ENCODE measurements at regions not wholly inside any gene's neighbourhood (a gene's known extent, or its start where the extent isn't known, plus 50 kb on each side); places are given as distances from the start of the nearest gene placed in this dataset.

GRCh38 chr4:185965426-185966384 lies 103.3 kb upstream of the TLR3 start:
- H3K4me1 ChIP-seq (ENCODE audit: control insufficient read depth, extremely low read depth, insufficient read depth, low read length) = no peaks in the 10 kb centered on the region
- no peaks in the 10 kb centered on the region for H3K36me3 ChIP-seq (ENCODE audit: control insufficient read depth, insufficient read depth, low read length)
- no peaks in the 10 kb centered on the region for H4K20me1 ChIP-seq (ENCODE audit: control insufficient read depth, extremely low read depth, insufficient read depth, low read length)
- H3K9ac ChIP-seq (ENCODE audit: insufficient read depth, low read length) = no peak overlapping the region
- H2AFZ ChIP-seq (ENCODE audit: low read length) = no peak overlapping the region
- no peak overlapping the region for H3K4me2 ChIP-seq (ENCODE audit: extremely low read depth, insufficient read depth, low read length)
- no peak overlapping the region for H3K4me3 ChIP-seq (replicated peaks in 1 of 4; ENCODE audit: control extremely low read depth in 1 of 4, insufficient read depth in 1 of 4, low read depth in 3 of 4, low read length in 4 of 4)
- no peaks in the 10 kb centered on the region for H3K9me3 ChIP-seq (ENCODE audit: control insufficient read depth, insufficient read depth, low read depth, low read length)
- no peak for TF ChIP-seq CTCF (conservative IDR thresholded peaks at IDR 0.05 in 1 of 2, IDR thresholded peaks at IDR 0.05 in 1 of 2; ENCODE audit: low read depth in 1 of 2, low read length in 2 of 2)
- no peak for TF ChIP-seq EZH2 (IDR thresholded peaks at IDR 0.05; ENCODE audit: low read length, missing control alignments)
- no peak for DNase-seq (ENCODE audit: low read depth in 2 of 2)
- H3K79me2 ChIP-seq (ENCODE audit: control insufficient read depth, insufficient read depth, low read length) = no peaks in the 10 kb centered on the region
- H3K27me3 ChIP-seq (ENCODE audit: control insufficient read depth, insufficient read depth, low read length) = no peaks in the 10 kb centered on the region
- H3K27ac ChIP-seq (ENCODE audit: insufficient read depth, low read length) = no peak overlapping the region

GRCh38 chr4:185966549-185966948 lies 102.4 kb upstream of the TLR3 start:
- Histone ChIP-seq H3K36me3 (ENCODE audit: control insufficient read depth, insufficient read depth, low read length) (no peaks in the 10 kb centered on the region), H3K4me1 (ENCODE audit: control insufficient read depth, extremely low read depth, insufficient read depth, low read length) (no peaks in the 10 kb centered on the region), H2AFZ (ENCODE audit: low read length) (no peak overlapping the region), H3K27ac (ENCODE audit: insufficient read depth, low read length) (no peak overlapping the region), H3K4me2 (ENCODE audit: extremely low read depth, insufficient read depth, low read length) (no peak overlapping the region), H3K9me3 (ENCODE audit: control insufficient read depth, insufficient read depth, low read depth, low read length) (no peaks in the 10 kb centered on the region), H3K4me3 (replicated peaks in 1 of 4; ENCODE audit: control extremely low read depth in 1 of 4, insufficient read depth in 1 of 4, low read depth in 3 of 4, low read length in 4 of 4) (no peak overlapping the region), H4K20me1 (ENCODE audit: control insufficient read depth, extremely low read depth, insufficient read depth, low read length) (no peaks in the 10 kb centered on the region), H3K79me2 (ENCODE audit: control insufficient read depth, insufficient read depth, low read length) (no peaks in the 10 kb centered on the region), H3K27me3 (ENCODE audit: control insufficient read depth, insufficient read depth, low read length) (no peaks in the 10 kb centered on the region), H3K9ac (ENCODE audit: insufficient read depth, low read length) (no peak overlapping the region)
- DNase-seq (ENCODE audit: low read depth in 2 of 2) = no peak
- TF ChIP-seq EZH2 (IDR thresholded peaks at IDR 0.05; ENCODE audit: low read length, missing control alignments) = no peak
- TF ChIP-seq CTCF (conservative IDR thresholded peaks at IDR 0.05 in 1 of 2, IDR thresholded peaks at IDR 0.05 in 1 of 2; ENCODE audit: low read depth in 1 of 2, low read length in 2 of 2) = no peak

- no peaks in the 10 kb centered on the region for H3K4me1 ChIP-seq (ENCODE audit: control insufficient read depth, extremely low read depth, insufficient read depth, low read length)
- DNase-seq (ENCODE audit: low read depth in 2 of 2) = peak in 1 of 2 donors; percentile 8
- H3K4me2 ChIP-seq (ENCODE audit: extremely low read depth, insufficient read depth, low read length) = no peak overlapping the region
- no peak overlapping the region for H2AFZ ChIP-seq (ENCODE audit: low read length)
- H3K79me2 ChIP-seq (ENCODE audit: control insufficient read depth, insufficient read depth, low read length) = no peaks in the 10 kb centered on the region
- H3K9me3 ChIP-seq (ENCODE audit: control insufficient read depth, insufficient read depth, low read depth, low read length) = no peaks in the 10 kb centered on the region
- H4K20me1 ChIP-seq (ENCODE audit: control insufficient read depth, extremely low read depth, insufficient read depth, low read length) = no peaks in the 10 kb centered on the region
- no peak overlapping the region for H3K4me3 ChIP-seq (replicated peaks in 1 of 4; ENCODE audit: control extremely low read depth in 1 of 4, insufficient read depth in 1 of 4, low read depth in 3 of 4, low read length in 4 of 4)
- no peaks in the 10 kb centered on the region for H3K27me3 ChIP-seq (ENCODE audit: control insufficient read depth, insufficient read depth, low read length)
- TF ChIP-seq EZH2 (IDR thresholded peaks at IDR 0.05; ENCODE audit: low read length, missing control alignments) = no peak
- TF ChIP-seq CTCF (conservative IDR thresholded peaks at IDR 0.05 in 1 of 2, IDR thresholded peaks at IDR 0.05 in 1 of 2; ENCODE audit: low read depth in 1 of 2, low read length in 2 of 2) = no peak
- H3K36me3 ChIP-seq (ENCODE audit: control insufficient read depth, insufficient read depth, low read length) = no peaks in the 10 kb centered on the region
- H3K27ac ChIP-seq (ENCODE audit: insufficient read depth, low read length) = no peak overlapping the region
- no peak overlapping the region for H3K9ac ChIP-seq (ENCODE audit: insufficient read depth, low read length)
Observed at GRCh38 chr4:185966997-185967775, 101.8 kb upstream of the TLR3 start.

Data from fibroblast of lung (primary cell).